Frontal cortex (tissue), 4 donors: ENCODE measurements at regions not wholly inside any gene's neighbourhood (a gene's known extent, or its start where the extent isn't known, plus 50 kb on each side); places are given as distances from the start of the nearest gene placed in this dataset. TPM values are rescaled to one million over a fixed set of nuclear protein-coding genes. Genes with fewer than 3 reads are reported as not detected.

Experiments
- DNase-seq, 2 donors: peaks; one replicate each; pipeline ENCODE4 v3.0.0; 2012; ENCODE audit warnings: low spot score in 2 of 2
- FAIRE-seq: peaks from 2 replicates; lab custom pipeline; 2012; peaks lifted over from hg19 to GRCh38; lab: Jason Lieb, UNC
- small RNA-seq: library from RNA; depleted of rRNA; stranded (forward); fragments of <200 nt; gene quantifications from one replicate; pipeline ENCODE3, GENCODE V24; 2014
- donor health status: control.
- donor health status: control.
- donor health status: control.

DNA sequence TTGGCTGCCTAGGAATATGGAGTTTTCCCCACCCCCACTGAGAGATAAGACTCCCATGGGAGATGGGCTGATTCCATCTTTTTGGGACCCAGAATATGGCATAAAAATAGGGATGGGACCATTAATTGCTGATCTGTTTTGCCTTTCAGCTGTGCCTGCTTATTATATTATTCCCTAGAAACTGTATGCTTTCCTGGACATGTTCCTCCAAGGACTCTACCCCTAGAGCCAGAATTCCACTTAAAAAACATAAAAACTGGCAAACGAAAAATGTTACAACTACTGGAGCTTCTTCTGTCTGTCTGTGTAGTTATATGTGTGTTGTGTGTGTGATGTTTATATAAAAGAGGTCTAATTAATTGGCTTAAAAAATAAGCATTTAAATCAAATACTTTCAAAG is 159.9 kb upstream of the PRR20A start:
- DNase-seq, result no peak
- FAIRE-seq, result no peak

DNA sequence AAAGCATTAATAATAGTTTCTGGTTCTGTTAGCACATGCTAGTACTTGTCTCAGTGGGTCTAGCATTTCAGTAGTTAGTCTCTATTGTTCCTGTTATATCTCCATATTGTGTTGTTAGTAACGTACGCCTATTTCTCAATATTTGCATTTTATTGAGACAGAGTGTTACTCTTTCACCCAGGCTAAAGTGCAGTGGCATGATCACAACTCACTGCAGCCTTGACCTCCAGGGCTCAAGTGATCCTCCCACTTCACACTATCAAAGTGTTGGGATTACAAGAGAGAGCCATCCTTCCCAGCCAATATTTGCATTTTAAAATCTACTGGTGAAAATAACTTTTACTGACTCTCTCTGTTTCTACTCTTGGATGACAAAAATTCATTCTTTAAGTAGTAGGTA is 154.6 kb upstream of the PRR20A start:
- DNase-seq (no peak), FAIRE-seq (no peak)

DNA sequence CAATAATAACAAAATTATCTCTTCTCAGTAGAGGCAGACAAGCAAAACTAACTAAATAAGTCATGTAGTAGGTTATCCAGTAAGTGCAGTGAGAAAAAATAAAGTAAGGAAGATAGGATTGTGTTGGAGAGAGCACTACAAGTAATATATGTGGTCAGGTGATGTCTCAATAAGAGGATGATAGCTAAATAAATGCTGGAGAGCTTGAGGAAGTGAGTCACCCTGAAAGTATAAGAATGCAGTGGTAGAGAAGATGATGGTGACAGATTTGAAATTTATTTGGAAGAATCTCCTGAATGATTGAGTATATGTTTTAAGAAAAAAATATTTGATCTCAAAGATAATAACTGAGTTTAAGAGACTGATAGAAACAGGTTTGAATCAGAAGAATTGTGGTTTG is 152.2 kb upstream of the PRR20A start:
- no peak for FAIRE-seq
- no peak for DNase-seq

DNA sequence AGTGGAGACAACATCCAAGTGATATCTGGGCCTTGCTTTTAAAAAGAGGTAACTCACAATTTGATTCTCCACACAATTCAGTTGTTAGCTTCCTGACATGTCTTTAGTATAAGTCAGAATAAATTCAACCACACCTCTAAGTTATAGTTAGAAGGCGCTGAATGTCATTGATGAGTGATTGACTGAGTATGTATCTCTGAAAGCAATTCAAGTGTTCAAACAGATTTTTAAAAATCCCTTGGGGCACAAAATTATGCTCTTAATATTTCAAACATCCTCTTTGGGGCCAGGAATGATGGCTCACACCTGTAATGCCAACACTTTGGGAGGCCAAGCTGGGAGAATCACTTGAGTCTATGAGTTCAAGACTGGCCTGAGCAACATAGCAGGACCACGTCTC is 137.0 kb upstream of the PRR20A start:
- FAIRE-seq (no peak), DNase-seq (no peak)

DNA sequence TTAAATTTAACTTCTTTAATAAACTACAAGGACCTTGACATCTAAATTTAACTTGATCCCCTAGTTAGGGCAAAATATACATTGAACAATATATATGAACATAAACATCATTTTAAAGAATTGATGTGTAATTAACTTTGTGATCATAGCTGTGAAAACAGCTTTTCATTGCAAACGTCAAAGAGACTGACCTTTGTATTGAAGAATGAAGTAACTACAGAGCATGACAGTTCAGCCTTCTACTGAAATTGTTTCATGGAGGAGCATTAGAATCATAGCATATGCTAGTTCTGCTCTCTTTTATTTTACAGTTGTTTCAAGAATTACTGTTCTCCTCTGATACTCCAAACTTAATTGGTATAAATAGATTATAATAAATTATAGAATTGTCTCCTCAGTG is 123.4 kb upstream of the PRR20A start:
- FAIRE-seq, result no peak

DNA sequence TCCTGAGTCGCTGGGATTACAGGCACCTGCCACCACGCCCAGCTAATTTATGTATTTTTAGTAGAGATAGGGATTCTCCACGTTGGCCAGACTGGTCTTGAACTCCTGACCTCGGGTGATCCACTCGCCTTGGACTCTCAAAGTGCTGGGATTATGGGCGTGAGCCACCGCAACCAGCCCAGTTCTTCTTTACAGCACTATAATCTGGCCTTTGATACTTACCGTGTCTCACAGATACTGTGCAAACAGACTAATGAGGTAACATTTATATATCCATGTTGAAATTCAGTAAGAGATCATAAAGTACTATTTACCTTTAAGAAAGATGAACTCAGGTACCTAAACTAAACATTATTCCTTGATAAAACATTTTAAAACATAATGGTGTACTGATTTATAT is 121.8 kb upstream of the PRR20A start:
- FAIRE-seq (no peak), DNase-seq (no peak)

More for the DNA sequence above, 123.4 kb upstream of the PRR20A start:
- no peak for DNase-seq

DNA sequence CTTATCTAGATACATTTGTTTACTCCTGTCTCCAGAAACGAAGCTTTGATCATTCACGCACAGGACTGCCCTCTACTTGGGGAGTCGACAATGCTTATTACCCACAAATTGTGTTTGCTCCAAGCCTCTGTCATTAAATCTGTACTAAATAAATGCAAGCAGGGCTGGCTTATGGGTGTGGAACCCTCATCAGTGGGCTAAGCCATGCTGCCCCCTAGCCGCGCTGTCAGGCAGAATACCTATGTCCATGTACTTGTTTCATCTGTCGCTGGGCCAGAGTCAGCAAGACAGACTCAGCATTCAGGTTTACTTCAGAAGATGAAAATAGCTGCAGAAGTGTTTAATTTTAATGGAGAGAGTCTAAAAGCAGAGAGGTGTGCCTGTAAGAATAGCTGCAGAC is 110.0 kb upstream of the PRR20A start:
- DNase-seq (no peak), FAIRE-seq (no peak)

DNA sequence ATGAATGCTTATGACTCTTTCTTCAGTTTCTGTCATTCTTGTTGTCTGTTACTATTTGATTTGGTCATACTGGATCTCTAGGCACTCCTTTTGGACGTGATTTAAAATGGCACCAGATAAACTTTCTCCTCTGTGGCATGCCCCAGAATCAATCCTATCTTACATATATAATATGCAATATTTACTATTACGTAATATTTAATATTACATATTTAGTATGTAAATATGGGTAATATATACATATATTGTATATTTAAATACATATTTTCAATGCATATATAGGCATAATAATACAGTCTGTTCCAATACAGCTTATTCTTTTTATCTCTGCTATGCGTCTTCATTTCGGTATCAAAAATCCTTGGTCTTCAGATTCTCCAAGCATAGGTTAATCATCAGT is 104.4 kb upstream of the PRR20A start:
- DNase-seq (no peak), FAIRE-seq (no peak)

DNA sequence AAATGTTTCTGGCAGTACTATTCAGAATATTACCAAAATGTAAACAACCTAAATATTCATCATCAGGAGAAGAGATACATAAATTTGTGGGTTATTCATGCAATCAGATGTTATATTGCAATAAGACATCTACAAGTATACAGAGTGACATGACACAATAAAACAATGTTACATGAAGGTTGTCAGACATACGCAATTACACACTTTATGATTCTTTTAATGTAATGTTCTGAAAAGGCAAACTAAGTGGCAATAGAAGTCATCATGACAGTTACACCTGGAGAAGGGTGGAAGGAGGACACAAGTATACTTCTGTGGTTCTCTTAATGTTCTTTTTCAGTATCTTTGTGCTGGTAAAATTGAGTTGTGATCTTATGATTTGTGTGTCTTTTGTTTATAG is 95.8 kb upstream of the PRR20A start:
- DNase-seq (no peak), FAIRE-seq (no peak)

DNA sequence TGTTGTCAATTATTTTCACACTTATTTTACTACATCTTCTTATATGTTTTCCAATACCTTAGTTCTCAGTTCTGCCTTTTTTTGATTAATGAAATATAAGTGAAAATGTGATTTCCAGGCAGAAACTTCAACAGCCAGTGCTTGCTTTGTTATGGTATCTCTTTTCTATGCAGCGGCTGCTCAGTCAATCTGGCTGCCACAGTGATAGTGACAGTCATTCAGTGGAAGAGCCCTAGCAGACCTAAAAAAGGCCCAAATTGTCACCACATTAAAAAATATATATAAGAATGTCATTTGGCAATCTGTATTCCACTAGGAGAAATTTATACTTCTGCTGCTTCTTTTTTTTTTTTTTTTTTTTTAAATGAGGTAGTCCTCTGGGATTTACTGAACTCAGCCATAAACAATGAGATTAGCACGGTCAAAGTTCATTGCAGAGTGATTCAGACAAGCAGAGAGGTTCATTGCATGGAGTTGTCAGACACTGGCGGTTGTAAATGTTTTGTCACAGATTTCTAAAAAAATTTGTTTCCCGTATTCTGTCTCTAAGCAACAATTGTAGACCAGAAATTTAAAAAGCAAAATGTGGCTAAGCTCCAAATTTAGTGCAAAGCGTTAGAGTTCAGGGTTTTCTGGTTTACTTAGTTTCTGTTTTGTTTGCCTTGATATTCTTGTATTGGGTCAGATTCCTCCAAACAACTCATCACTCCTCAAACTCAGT is 94.7 kb upstream of the PRR20A start:
- FAIRE-seq (no peak), DNase-seq (no peak)

DNA sequence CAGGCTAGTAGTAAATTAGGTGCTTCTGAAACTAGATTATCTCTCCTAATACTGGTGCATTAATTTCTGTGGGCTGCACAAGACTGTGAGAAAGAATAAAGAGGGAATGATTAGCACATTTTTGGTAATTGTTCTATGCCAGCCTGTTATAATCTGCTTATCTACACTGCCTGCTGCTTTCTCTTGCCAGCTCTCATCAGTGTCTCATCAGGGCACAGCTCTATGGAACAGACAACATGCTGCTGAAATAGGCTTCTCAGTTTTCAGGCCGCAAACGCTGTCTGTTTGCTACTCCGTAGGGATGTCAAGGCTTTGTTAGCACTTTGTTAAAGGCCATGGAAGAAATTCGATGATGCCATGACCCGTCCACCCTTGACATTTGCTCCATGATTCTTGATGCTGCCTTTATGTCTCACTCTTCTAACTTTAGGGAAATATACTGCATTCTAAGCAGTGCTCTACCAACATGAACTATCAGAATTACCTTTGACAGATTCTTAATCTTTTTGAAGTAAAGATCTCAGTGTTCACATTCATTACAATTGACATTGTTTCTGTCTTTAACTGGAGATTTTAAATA is 84.0 kb upstream of the PRR20A start:
- no peak for FAIRE-seq
- no peak for DNase-seq

DNA sequence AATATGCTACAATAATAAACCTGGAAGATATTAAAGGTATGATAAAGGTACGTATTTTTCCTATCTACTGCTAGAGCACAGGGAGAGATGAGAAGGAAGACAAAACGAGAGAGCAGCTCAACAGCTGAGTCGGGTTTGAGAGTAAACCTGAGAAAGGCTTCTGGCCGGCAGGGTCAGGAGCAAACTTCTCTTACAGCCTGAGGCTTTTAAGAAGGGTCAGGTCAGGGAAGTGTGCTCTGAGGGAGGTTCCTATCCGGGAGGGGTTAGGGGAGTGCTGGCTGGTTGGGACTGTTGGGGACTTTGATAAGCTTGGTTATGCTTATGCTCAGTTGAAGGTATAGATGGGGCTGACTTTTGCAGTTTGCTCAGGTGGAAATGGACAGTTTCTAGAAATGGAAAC is 77.7 kb upstream of the PRR20A start:
- DNase-seq (no peak), FAIRE-seq (no peak)

DNA sequence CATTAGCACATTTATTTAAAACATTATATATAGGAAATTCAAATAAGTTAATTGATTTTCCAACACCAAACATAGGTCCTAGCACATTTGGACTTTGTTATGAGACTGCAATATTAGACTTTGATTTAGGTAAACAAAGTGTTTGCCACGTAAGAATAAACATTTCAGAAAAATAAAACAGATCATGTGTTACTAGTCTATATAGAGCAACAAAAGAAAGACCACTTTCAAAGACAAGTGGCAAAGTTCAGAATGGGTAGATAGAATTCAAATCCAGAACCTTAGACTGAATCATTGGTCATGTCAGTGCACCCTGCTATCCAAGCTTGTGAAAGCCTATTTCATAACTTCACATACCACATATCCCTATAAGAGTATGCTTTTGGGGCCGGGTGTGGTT is 66.7 kb upstream of the PRR20A start:
- no peak for FAIRE-seq
- DNase-seq, result no peak

DNA sequence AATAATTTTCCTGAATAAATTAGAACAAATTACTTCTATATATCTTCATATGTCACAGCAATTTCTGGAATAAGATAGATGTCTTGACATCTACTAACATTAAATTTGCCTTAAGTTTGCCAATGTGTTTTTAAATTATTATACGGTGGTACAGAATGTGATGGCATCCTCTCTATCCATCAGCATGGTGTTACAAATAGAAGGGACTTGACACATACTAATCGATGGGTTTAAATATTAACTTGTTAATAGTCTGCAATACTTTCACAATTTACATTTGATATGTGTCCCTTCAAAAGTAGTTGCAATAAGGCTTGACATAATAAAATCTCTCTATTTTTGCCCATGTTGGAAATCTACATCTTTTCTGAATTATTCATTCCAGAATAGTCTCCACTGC is 65.1 kb upstream of the PRR20A start:
- DNase-seq, result no peak
- no peak for FAIRE-seq

DNA sequence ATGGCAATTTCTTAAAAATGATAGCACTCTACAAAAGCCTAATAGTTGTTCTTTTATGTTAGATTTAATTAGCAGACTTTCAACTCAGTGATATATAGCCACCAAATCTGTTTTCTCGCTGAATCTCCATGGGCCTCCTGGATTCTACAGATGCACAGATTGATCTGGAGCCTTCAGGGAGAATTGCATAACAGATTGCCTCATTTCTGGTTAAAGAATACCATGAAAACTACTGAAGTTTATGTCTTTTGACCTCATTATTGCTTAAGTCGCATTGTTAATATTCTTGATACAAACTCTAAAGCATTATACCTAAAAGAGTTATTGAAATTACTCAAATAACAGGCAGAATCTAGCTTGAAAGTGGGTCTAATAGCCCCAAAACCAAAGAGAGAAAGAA is 53.7 kb upstream of the PRR20A start:
- FAIRE-seq (no peak), DNase-seq (no peak)

Small RNA genes lying in the stretch of these regions (small RNA-seq; reads per million reads assigned to genes)
- gene MIR5007 (not detected), gene RF02271 (not detected)
